Cerebellar nuclear complex (tissue), 1 donor: ENCODE measurements at regions not wholly inside any gene's neighbourhood (a gene's known extent, or its start where the extent isn't known, plus 50 kb on each side); places are given as distances from the start of the nearest gene placed in this dataset.
A peak's percentile ranks its signal among the peaks of the same experiment; 100 is the strongest.
"Not testable (repeated sequence)": the region's sequence is repeated elsewhere in the genome, so short reads cannot be mapped to it uniquely, and the experiment has no call there.

Experiments
- DNase-seq, 2 experiments: peaks; one replicate each; lab custom pipeline; 2025; lab: John Stamatoyannopoulos, UW

- DNase-seq: no peak
These were observed 413.9 kb downstream of the RPS6KC1 start for GRCh38 chr1:213464786-213465460.

DNA sequence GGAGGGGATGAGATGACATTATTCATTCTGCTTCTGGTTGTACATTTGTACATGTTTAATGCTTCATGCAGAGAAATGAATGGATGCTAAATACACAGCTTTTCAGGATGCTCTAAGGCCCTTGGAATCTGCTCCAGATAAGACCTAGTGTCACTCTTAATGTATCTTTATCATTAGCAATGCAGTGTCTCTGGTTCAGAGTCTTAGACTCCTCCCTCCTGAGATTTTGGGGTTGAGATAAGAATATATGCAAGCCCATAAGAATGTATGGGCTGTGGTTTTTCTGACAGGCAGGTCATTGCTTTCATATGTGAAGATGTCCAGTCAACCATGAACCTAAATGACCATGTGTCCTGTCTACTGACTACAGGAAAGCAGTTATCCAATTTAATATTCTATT is 415.5 kb downstream of the RPS6KC1 start:
- no peak for DNase-seq

DNA sequence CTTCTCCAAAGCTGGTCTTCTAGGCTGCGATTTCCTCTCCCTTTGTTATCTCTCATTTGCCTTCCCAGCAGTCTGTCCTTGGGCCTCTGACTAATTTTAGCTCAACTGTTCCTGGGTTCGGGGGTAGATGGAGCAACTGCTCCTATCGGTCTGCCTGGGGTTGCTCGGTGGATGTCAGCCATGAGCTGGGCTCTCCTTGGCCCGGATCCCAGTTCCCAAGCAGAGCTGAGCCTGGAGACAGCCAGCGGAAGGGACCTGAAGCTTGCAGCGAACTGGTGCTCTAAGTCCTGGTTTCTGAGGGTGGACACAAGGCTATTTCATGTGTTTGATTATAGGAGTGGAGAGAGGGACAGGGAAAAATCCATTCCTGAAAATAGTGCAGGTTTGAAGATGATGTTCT is 423.0 kb downstream of the RPS6KC1 start:
- peak; percentile 34 to 80 for DNase-seq

- no peak for DNase-seq
These were observed 430.4 kb downstream of the RPS6KC1 start for GRCh38 chr1:213481395-213481794.

GRCh38 chr1:213484333-213484732 is 433.3 kb downstream of the RPS6KC1 start:
- no peak for DNase-seq

GRCh38 chr1:213484758-213485157 is 433.7 kb downstream of the RPS6KC1 start:
- no peak for DNase-seq

GRCh38 chr1:213486488-213486887 is 435.4 kb downstream of the RPS6KC1 start:
- DNase-seq: no peak

DNA sequence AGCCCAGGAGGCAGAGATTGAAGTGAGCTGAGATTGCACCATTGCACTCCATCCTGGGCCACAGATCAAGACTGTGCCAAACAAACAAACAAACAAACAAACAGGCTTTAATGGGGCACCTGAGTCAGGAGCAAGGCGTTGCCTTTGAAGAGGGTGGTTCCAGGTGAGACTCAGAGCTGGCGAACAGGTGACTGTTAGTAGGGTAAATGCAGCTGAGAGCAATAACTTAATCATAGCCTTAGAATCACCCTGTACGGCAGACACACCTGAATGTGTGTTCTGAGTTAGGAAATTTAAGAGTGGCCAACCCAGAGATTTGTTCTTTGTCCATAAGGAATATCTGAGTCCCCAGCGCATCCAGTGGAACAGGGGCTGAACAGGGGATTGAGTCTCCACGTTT is 440.4 kb downstream of the RPS6KC1 start:
- DNase-seq: no peak

- DNase-seq: no peak
These were observed 441.4 kb downstream of the RPS6KC1 start for GRCh38 chr1:213492161-213493041.

GRCh38 chr1:213499444-213499843 is 448.4 kb downstream of the RPS6KC1 start:
- no peak for DNase-seq

- no peak for DNase-seq
These were observed 456.6 kb downstream of the RPS6KC1 start for GRCh38 chr1:213507472-213508223.

GRCh38 chr1:213511173-213511572 is 460.1 kb downstream of the RPS6KC1 start:
- DNase-seq: no peak

GRCh38 chr1:213512316-213512715 is 461.3 kb downstream of the RPS6KC1 start:
- DNase-seq: no peak

- no peak for DNase-seq
These were observed 462.0 kb downstream of the RPS6KC1 start for GRCh38 chr1:213513006-213513405.

DNA sequence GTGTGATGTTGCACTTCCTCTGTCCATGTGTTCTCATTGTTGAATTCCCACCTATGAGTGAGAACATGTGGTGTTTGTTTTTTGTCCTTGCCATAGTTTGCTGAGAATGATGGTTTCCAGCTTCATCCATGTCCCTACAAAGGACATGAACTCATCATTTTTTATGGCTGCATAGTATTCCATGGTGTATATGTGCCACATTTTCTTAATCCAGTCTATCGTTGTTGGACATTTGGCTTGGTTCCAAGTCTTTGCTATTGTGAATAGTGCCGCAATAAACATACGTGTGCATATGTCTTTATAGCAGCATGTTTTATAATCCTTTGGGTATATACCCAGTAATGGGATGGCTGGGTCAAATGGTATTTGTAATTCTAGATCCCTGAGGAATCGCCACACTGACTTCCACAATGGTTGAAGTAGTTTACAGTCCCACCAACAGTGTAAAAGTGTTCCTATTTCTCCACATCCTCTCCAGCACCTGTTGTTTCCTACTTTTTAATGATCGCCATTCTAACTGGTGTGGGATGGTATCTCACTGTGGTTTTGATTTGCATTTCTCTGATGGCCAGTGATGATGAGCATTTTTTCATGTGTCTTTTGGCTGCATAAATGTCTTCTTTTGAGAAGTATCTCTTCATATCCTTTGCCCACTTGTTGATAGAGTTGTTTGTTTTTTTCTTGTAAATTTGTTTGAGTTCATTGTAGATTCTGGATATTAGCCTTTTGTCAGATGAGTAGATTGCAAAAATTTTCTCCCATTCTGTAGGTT is 463.6 kb downstream of the RPS6KC1 start:
- DNase-seq: not testable (repeated sequence)

DNA sequence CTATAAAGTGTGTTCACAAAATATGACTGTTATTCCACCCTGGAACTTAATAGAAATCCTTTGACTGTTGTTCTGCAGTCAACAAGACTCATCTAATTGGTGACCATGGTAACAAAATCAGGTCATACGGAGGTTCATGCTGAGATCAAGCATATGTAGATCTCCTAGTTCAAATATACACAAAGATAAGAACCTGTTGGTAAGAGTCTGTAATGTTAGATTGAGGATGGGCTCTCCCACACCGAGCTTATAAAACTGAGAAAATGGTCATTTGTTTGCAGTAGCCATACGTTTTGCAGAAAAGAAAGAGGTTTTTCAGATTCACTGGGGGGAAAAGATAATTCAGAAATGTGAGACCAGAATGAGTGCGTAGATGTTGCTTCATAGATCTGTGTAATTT is 468.1 kb downstream of the RPS6KC1 start:
- peak in 1 of 2 experiments; percentile 53 for DNase-seq

- DNase-seq: no peak
These were observed 466.6 kb upstream of the PROX1 start for GRCh38 chr1:213521206-213521605.

GRCh38 chr1:213523781-213524398 is 463.9 kb upstream of the PROX1 start:
- peak; percentile 31 to 85 for DNase-seq

GRCh38 chr1:213526306-213526705 is 461.5 kb upstream of the PROX1 start:
- DNase-seq: no peak

DNA sequence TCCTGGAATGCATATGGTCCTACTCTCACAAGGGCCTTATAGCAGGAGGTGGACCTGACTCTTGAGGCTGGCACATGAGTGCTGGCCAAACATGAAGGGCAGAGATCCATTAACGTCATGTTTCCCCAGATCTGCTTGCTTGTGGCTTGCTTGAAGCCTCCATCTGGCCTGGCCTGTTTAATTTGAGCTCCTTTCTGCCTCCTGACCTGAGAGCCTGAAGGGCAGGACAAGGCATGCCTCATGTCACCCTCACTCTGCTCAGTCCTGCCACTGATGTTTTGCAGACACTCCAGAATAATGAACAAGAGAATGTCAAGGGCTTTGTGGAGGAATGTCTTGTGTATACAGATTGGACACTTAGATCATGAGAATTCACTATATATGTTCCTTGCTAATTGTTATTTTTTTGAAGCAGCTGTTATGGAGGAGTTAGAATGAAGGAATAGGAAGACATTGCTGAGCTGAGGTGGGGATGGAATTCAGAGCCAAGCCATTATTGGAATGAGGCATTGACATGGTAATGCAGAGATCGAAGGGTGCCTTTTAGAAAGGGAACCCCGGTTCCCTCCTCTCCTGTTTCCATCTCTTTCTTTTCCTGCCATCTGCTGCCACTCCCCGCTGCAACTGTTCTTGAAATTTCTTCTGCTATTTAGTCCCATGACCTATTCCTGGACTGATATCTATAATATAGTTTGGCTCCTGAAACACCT is 457.0 kb upstream of the PROX1 start:
- DNase-seq: no peak
